ENCODE measurements at regions not wholly inside any gene's neighbourhood (a gene's known extent, or its start where the extent isn't known, plus 50 kb on each side); places are given as distances from the start of the nearest gene placed in this dataset.
"Not testable (repeated sequence)": the region's sequence is repeated elsewhere in the genome, so short reads cannot be mapped to it uniquely, and the experiment has no call there.

- no peak for DNase-seq
Measured at GRCh38 chr7:138169441-138169851, 93.2 kb downstream of the AKR1D1 start.

GRCh38 chr7:138170298-138170697 lies 94.0 kb downstream of the AKR1D1 start:
- DNase-seq: no peak

- no peak for DNase-seq
Measured at GRCh38 chr7:138170959-138171703, 94.9 kb downstream of the AKR1D1 start.

GRCh38 chr7:138173548-138173947 lies 97.3 kb downstream of the AKR1D1 start:
- no peak for DNase-seq

- DNase-seq: no peak
Measured at GRCh38 chr7:138176060-138176459, 99.8 kb downstream of the AKR1D1 start.

- DNase-seq: no peak
Measured at GRCh38 chr7:138184191-138184590, 107.9 kb downstream of the AKR1D1 start.

- no peak for DNase-seq
Measured at GRCh38 chr7:138185132-138185908, 109.1 kb downstream of the AKR1D1 start.

GRCh38 chr7:138186951-138187351 lies 110.7 kb downstream of the AKR1D1 start:
- DNase-seq: no peak

- DNase-seq: no peak
Measured at GRCh38 chr7:138188290-138188858, 112.1 kb downstream of the AKR1D1 start.

- DNase-seq: no peak
Measured at GRCh38 chr7:138194567-138194966, 118.3 kb downstream of the AKR1D1 start.

GRCh38 chr7:138195151-138195571 lies 118.9 kb downstream of the AKR1D1 start:
- no peak for DNase-seq

GRCh38 chr7:138196503-138196946 lies 120.3 kb downstream of the AKR1D1 start:
- DNase-seq: not testable (repeated sequence)

GRCh38 chr7:138196971-138197896 lies 121.0 kb downstream of the AKR1D1 start:
- no peak for DNase-seq

GRCh38 chr7:138204285-138204981 lies 128.2 kb downstream of the AKR1D1 start:
- peak; percentile 21 for DNase-seq

GRCh38 chr7:138204982-138205298 lies 128.7 kb downstream of the AKR1D1 start:
- no peak for DNase-seq

- no peak for DNase-seq
Measured at GRCh38 chr7:138205614-138206150, 129.4 kb downstream of the AKR1D1 start.

GRCh38 chr7:138207555-138207971 lies 131.3 kb downstream of the AKR1D1 start:
- DNase-seq: no peak

GRCh38 chr7:138208142-138208570 lies 131.9 kb downstream of the AKR1D1 start:
- DNase-seq: no peak

GRCh38 chr7:138208864-138209263 lies 132.6 kb downstream of the AKR1D1 start:
- no peak for DNase-seq

GRCh38 chr7:138212314-138212713 lies 136.1 kb downstream of the AKR1D1 start:
- DNase-seq: no peak

GRCh38 chr7:138214926-138215325 lies 138.7 kb downstream of the AKR1D1 start:
- DNase-seq: no peak

GRCh38 chr7:138220321-138220720 lies 144.1 kb downstream of the AKR1D1 start:
- not testable (repeated sequence) for DNase-seq
